ENCODE measurements at regions not wholly inside any gene's neighbourhood (a gene's known extent, or its start where the extent isn't known, plus 50 kb on each side); places are given as distances from the start of the nearest gene placed in this dataset.

- TF ChIP-seq CTCF (IDR thresholded peaks at IDR 0.05) (no peak), POLR2A (IDR thresholded peaks at IDR 0.05) (no peak), EP300 (IDR thresholded peaks at IDR 0.05) (no peak), POLR2AphosphoS5 (IDR thresholded peaks at IDR 0.05) (no peak)
These were observed 950.5 kb upstream of the HS3ST1 start for GRCh38 chr4:12379191-12379590.
